ENCODE measurements at regions not wholly inside any gene's neighbourhood (a gene's known extent, or its start where the extent isn't known, plus 50 kb on each side); places are given as distances from the start of the nearest gene placed in this dataset.
"Not testable (repeated sequence)": the region's sequence is repeated elsewhere in the genome, so short reads cannot be mapped to it uniquely, and the experiment has no call there.

GRCh38 chr14:34180434-34180833 lies 229.6 kb upstream of the EGLN3 start:
- DNase-seq (ENCODE audit: low read depth in 2 of 3, low spot score in 2 of 3): no peak

- no peak for DNase-seq (ENCODE audit: low read depth in 2 of 3, low spot score in 2 of 3)
These were observed 228.9 kb upstream of the EGLN3 start for GRCh38 chr14:34179727-34180126.

- no peak for DNase-seq (ENCODE audit: low read depth in 2 of 3, low spot score in 2 of 3)
These were observed 226.6 kb upstream of the EGLN3 start for GRCh38 chr14:34177466-34177865.

- DNase-seq (ENCODE audit: low read depth in 2 of 3, low spot score in 2 of 3): no peak
These were observed 224.7 kb upstream of the EGLN3 start for GRCh38 chr14:34175574-34175973.

GRCh38 chr14:34174973-34175372 lies 224.1 kb upstream of the EGLN3 start:
- no peak for DNase-seq (ENCODE audit: low read depth in 2 of 3, low spot score in 2 of 3)

GRCh38 chr14:34173916-34174315 lies 223.0 kb upstream of the EGLN3 start:
- DNase-seq (ENCODE audit: low read depth in 2 of 3, low spot score in 2 of 3): no peak

GRCh38 chr14:34172550-34173368 lies 221.9 kb upstream of the EGLN3 start:
- DNase-seq (ENCODE audit: low read depth in 2 of 3, low spot score in 2 of 3): no peak

- no peak for DNase-seq (ENCODE audit: low read depth in 2 of 3, low spot score in 2 of 3)
These were observed 221.2 kb upstream of the EGLN3 start for GRCh38 chr14:34172173-34172451.

- no peak for DNase-seq (ENCODE audit: low read depth in 2 of 3, low spot score in 2 of 3)
These were observed 220.7 kb upstream of the EGLN3 start for GRCh38 chr14:34171431-34172172.

- DNase-seq (ENCODE audit: low read depth in 2 of 3, low spot score in 2 of 3): no peak
These were observed 220.0 kb upstream of the EGLN3 start for GRCh38 chr14:34170882-34171281.

- no peak for DNase-seq (ENCODE audit: low read depth in 2 of 3, low spot score in 2 of 3)
These were observed 218.7 kb upstream of the EGLN3 start for GRCh38 chr14:34169561-34169960.

GRCh38 chr14:34168656-34169055 lies 217.8 kb upstream of the EGLN3 start:
- no peak for DNase-seq (ENCODE audit: low read depth in 2 of 3, low spot score in 2 of 3)

- no peak for DNase-seq (ENCODE audit: low read depth in 2 of 3, low spot score in 2 of 3)
These were observed 215.0 kb upstream of the EGLN3 start for GRCh38 chr14:34165847-34166350.

- DNase-seq (ENCODE audit: low read depth in 2 of 3, low spot score in 2 of 3): no peak
These were observed 213.4 kb upstream of the EGLN3 start for GRCh38 chr14:34164162-34164864.

- DNase-seq (ENCODE audit: low read depth in 2 of 3, low spot score in 2 of 3): no peak
These were observed 210.6 kb upstream of the EGLN3 start for GRCh38 chr14:34161351-34162082.

GRCh38 chr14:34160619-34161018 lies 209.7 kb upstream of the EGLN3 start:
- DNase-seq (ENCODE audit: low read depth in 2 of 3, low spot score in 2 of 3): no peak

- DNase-seq (ENCODE audit: low read depth in 2 of 3, low spot score in 2 of 3): no peak
These were observed 206.8 kb upstream of the EGLN3 start for GRCh38 chr14:34157651-34158050.

GRCh38 chr14:34147461-34147860 lies 196.6 kb upstream of the EGLN3 start:
- DNase-seq (ENCODE audit: low read depth in 2 of 3, low spot score in 2 of 3): no peak

GRCh38 chr14:34140127-34140526 lies 189.3 kb upstream of the EGLN3 start:
- not testable (repeated sequence) for DNase-seq (ENCODE audit: low read depth in 2 of 3, low spot score in 2 of 3)

- DNase-seq (ENCODE audit: low read depth in 2 of 3, low spot score in 2 of 3): not testable (repeated sequence)
These were observed 188.6 kb upstream of the EGLN3 start for GRCh38 chr14:34139160-34140121.
